Astrocyte of the spinal cord (primary cell): ENCODE measurements at regions not wholly inside any gene's neighbourhood (a gene's known extent, or its start where the extent isn't known, plus 50 kb on each side); places are given as distances from the start of the nearest gene placed in this dataset.

ENCODE experiments used
- DNase-seq: peaks from one replicate; pipeline ENCODE4 v3.0.0; 2011; ENCODE audit warnings: low read depth, low spot score
- H3K4me3 ChIP-seq: 2 replicates; pipeline ENCODE4 v1.5.1; 2011; ENCODE audit warnings: low read depth, mild to moderate bottlenecking, low read length, moderate library complexity
- CTCF ChIP-seq: IDR thresholded peaks from 2 replicates; pipeline ENCODE4 v1.5.1; 2012; ENCODE audit warnings: low read depth, mild to moderate bottlenecking, low read length, inconsistent platforms
- in situ Hi-C: cut with HindIII; loops from 2 replicates; pipeline ENCODE4 v1.10.0; 2017; ENCODE audit warnings: low sequenced_read_pairs

GRCh38 chr3:152742368-152743347 lies 92.3 kb upstream of the P2RY1 start:
- no peak for DNase-seq
- in situ Hi-C loops, result no loop called here
- TF ChIP-seq CTCF, result no peak
- no peak overlapping the region for H3K4me3 ChIP-seq

- in situ Hi-C loops, result no loop called here
- no peak for DNase-seq
- no peak for TF ChIP-seq CTCF
Measured at GRCh38 chr3:152745646-152746045, 89.3 kb upstream of the P2RY1 start.

GRCh38 chr3:152754303-152754702 lies 80.6 kb upstream of the P2RY1 start:
- no peak for DNase-seq
- in situ Hi-C loops, result no loop called here
- H3K4me3 ChIP-seq, result no peak overlapping the region
- no peak for TF ChIP-seq CTCF

More at GRCh38 chr3:152745646-152746045, 89.3 kb upstream of the P2RY1 start:
- no peak overlapping the region for H3K4me3 ChIP-seq

- in situ Hi-C loops, result no loop called here
- no peak for TF ChIP-seq CTCF
- H3K4me3 ChIP-seq, result no peak overlapping the region
- DNase-seq, result no peak
Measured at GRCh38 chr3:152756807-152757206, 78.1 kb upstream of the P2RY1 start.

GRCh38 chr3:152760024-152760563 lies 74.8 kb upstream of the P2RY1 start:
- TF ChIP-seq CTCF, result no peak
- H3K4me3 ChIP-seq, result no peak overlapping the region
- DNase-seq, result no peak
- in situ Hi-C loops, result no loop called here

- in situ Hi-C loops, result no loop called here
- H3K4me3 ChIP-seq, result no peak overlapping the region
- no peak for TF ChIP-seq CTCF
- DNase-seq, result no peak
Measured at GRCh38 chr3:152760591-152760990, 74.3 kb upstream of the P2RY1 start.
